Esophagus squamous epithelium (tissue), 5 donors: ENCODE measurements at regions not wholly inside any gene's neighbourhood (a gene's known extent, or its start where the extent isn't known, plus 50 kb on each side); places are given as distances from the start of the nearest gene placed in this dataset.
"Not testable (repeated sequence)": the region's sequence is repeated elsewhere in the genome, so short reads cannot be mapped to it uniquely, and the experiment has no call there.

Experiments used
- DNase-seq: peaks from one replicate; lab custom pipeline; 2025; lab: John Stamatoyannopoulos, UW
- H3K27ac ChIP-seq, 4 donors: fragments of 200-600 bp; sonication (generic); one replicate each; pipeline ENCODE4 v1.5.1; 2016 to 2019; ENCODE audit warnings: mild to moderate bottlenecking in 1 of 4
- H3K27me3 ChIP-seq, 4 donors: fragments of 200-600 bp; sonication (generic); 1 replicate in 3 of 4; 2 replicates in 1 of 4; pipeline versions ENCODE4 v1.5.1 to v1.6.0; 2017 to 2021; ENCODE audit warnings: antibody characterized with exemption in 1 of 4
- H3K36me3 ChIP-seq, 3 donors: fragments of 200-600 bp; sonication (generic); one replicate each; pipeline ENCODE4 v1.5.1; 2016 to 2019
- H3K4me1 ChIP-seq, 3 donors: fragments of 200-600 bp; sonication (generic); one replicate each; pipeline ENCODE4 v1.5.1; 2017 to 2019
- H3K4me3 ChIP-seq, 4 donors: fragments of 200-600 bp; sonication (generic); 1 replicate in 3 of 4; 2 replicates in 1 of 4; pipeline ENCODE4 v1.5.1; 2016 to 2019; ENCODE audit warnings: mild to moderate bottlenecking in 2 of 4, moderate library complexity in 1 of 4
- H3K9me3 ChIP-seq, 3 donors: fragments of 200-600 bp; sonication (generic); one replicate each; pipeline ENCODE4 v1.5.1; 2016 to 2019
- CTCF ChIP-seq, 6 experiments: fragments of 450-650 bp in 4 of 6; fragments of 200-600 bp in 2 of 6; sonication (generic) in 2 of 6; IDR thresholded peaks; one replicate each; pipeline ENCODE4 v1.5.1; 2016 to 2019; ENCODE audit warnings: antibody characterized with exemption in 6 of 6, mild to moderate bottlenecking in 4 of 6, moderate library complexity in 4 of 6
- POLR2A ChIP-seq, 4 donors: fragments of 450-650 bp; IDR thresholded peaks; one replicate each; pipeline ENCODE4 v1.6.1; 2017; ENCODE audit warnings: antibody characterized with exemption in 4 of 4, mild to moderate bottlenecking in 4 of 4, moderate library complexity in 3 of 4
- WGBS, 2 donors: methylation state at CpG; one replicate each; pipeline ENCODE4 v1.1.5; 2018; 5-methylcytosine and 5-hydroxymethylcytosine counted together
- intact Hi-C: fragments of 100-400 bp; cut with DNase I; formaldehyde crosslinking; loops from one replicate; pipeline ENCODE4 v1.15.0; 2022
- donor health status: DM: yes; HTN: yes; CAD: no.

GRCh38 chr17:16872351-16873173, 99.4 kb downstream of the TNFRSF13B start:
- Histone ChIP-seq H3K4me1 (no peaks in the 10 kb centered on the region), H3K4me3 (no peak overlapping the region), H3K36me3 (no peaks in the 10 kb centered on the region), H3K27me3 (peaks cover 0 to 14% (median 0%) of the 10 kb centered on the region in 4 donors), H3K9me3 (peaks cover 0 to 7% (median 0%) of the 10 kb centered on the region in 3 donors), H3K27ac (no peak overlapping the region)
- intact Hi-C loops = no loop called here
- DNase-seq = no peak
- TF ChIP-seq POLR2A (IDR thresholded peaks at IDR 0.05) (no peak), CTCF (IDR thresholded peaks at IDR 0.05) (no peak)
- WGBS, 2 donors = 49 to 51% methylated on average over 8 to 10 of the region's 16 CpGs

GRCh38 chr17:16871446-16872190, 100.3 kb downstream of the TNFRSF13B start:
- H3K9me3 ChIP-seq, H3K36me3 ChIP-seq, H3K27ac ChIP-seq, DNase-seq, intact Hi-C loops, H3K4me3 ChIP-seq, H3K4me1 ChIP-seq: not testable (repeated sequence)
- 26 to 54% methylated on average over 8 of the region's 17 CpGs for WGBS, 2 donors
- peaks cover 0 to 14% (median 0%) of the 10 kb centered on the region in 4 donors for H3K27me3 ChIP-seq

GRCh38 chr17:16870253-16871245, 101.4 kb downstream of the TNFRSF13B start:
- 73 to 77% methylated on average over 12 to 19 of the region's 26 CpGs for WGBS, 2 donors
- H3K36me3 ChIP-seq = no peaks in the 10 kb centered on the region
- no peaks in the 10 kb centered on the region for H3K9me3 ChIP-seq
- H3K4me1 ChIP-seq = no peaks in the 10 kb centered on the region
- intact Hi-C loops = no loop called here
- H3K27ac ChIP-seq = no peak overlapping the region
- no peak for DNase-seq
- TF ChIP-seq CTCF (IDR thresholded peaks at IDR 0.05) = no peak
- TF ChIP-seq POLR2A (IDR thresholded peaks at IDR 0.05) = no peak
- peaks cover 0 to 14% (median 0%) of the 10 kb centered on the region in 4 donors for H3K27me3 ChIP-seq
- no peak overlapping the region for H3K4me3 ChIP-seq

GRCh38 chr17:16869531-16870252, 102.2 kb downstream of the TNFRSF13B start:
- H3K27ac ChIP-seq, H3K4me3 ChIP-seq, intact Hi-C loops, H3K36me3 ChIP-seq, H3K9me3 ChIP-seq, H3K4me1 ChIP-seq, DNase-seq: not testable (repeated sequence)
- H3K27me3 ChIP-seq = peaks cover 0 to 14% (median 0%) of the 10 kb centered on the region in 4 donors
- WGBS, 2 donors = 84 to 89% methylated on average over 3 of the region's 11 CpGs

GRCh38 chr17:16868616-16869015, 103.3 kb downstream of the TNFRSF13B start:
- DNase-seq, H3K4me1 ChIP-seq: not testable (repeated sequence)
- WGBS, 2 donors = 88 to 89% methylated on average over 13 of the region's 13 CpGs

GRCh38 chr17:16867545-16867944, 104.4 kb downstream of the TNFRSF13B start:
- H3K9me3 ChIP-seq, H3K4me1 ChIP-seq, H3K36me3 ChIP-seq, DNase-seq, H3K4me3 ChIP-seq, intact Hi-C loops, H3K27ac ChIP-seq, H3K27me3 ChIP-seq: not testable (repeated sequence)
- WGBS, 2 donors = 100% methylated on average over 1 of the region's 5 CpGs; no CpG with 5 or more reads in 1 of the 2 donors

More at GRCh38 chr17:16868616-16869015, 103.3 kb downstream of the TNFRSF13B start:
- H3K9me3 ChIP-seq, H3K27ac ChIP-seq, H3K4me3 ChIP-seq, intact Hi-C loops, H3K36me3 ChIP-seq: not testable (repeated sequence)
- H3K27me3 ChIP-seq = peaks cover 0 to 14% (median 0%) of the 10 kb centered on the region in 4 donors

GRCh38 chr17:16866841-16867240, 105.1 kb downstream of the TNFRSF13B start:
- intact Hi-C loops, H3K27ac ChIP-seq, H3K27me3 ChIP-seq, H3K4me1 ChIP-seq, DNase-seq, H3K4me3 ChIP-seq, H3K36me3 ChIP-seq, H3K9me3 ChIP-seq: not testable (repeated sequence)
- WGBS, 2 donors = 88% methylated on average over 4 to 5 of the region's 6 CpGs
